ENCODE measurements at regions not wholly inside any gene's neighbourhood (a gene's known extent, or its start where the extent isn't known, plus 50 kb on each side); places are given as distances from the start of the nearest gene placed in this dataset.
"Not testable (repeated sequence)": the region's sequence is repeated elsewhere in the genome, so short reads cannot be mapped to it uniquely, and the experiment has no call there.

GRCh38 chr4:37771771-37772170 is 54.7 kb upstream of the PGM2 start:
- DNase-seq (ENCODE audit: low read depth in 3 of 3, low spot score in 2 of 3), result no peak

GRCh38 chr4:37770016-37770415 is 56.5 kb upstream of the PGM2 start:
- no peak for DNase-seq (ENCODE audit: low read depth in 3 of 3, low spot score in 2 of 3)

- no peak for DNase-seq (ENCODE audit: low read depth in 3 of 3, low spot score in 2 of 3)
Observed at GRCh38 chr4:37769391-37769989, 57.0 kb upstream of the PGM2 start.

- peak in 1 of 3 donors; percentile 21 for DNase-seq (ENCODE audit: low read depth in 3 of 3, low spot score in 2 of 3)
Observed at GRCh38 chr4:37767546-37767945, 58.9 kb upstream of the PGM2 start.

- DNase-seq (ENCODE audit: low read depth in 3 of 3, low spot score in 2 of 3), result no peak
Observed at GRCh38 chr4:37767019-37767418, 59.5 kb upstream of the PGM2 start.

- DNase-seq (ENCODE audit: low read depth in 3 of 3, low spot score in 2 of 3), result no peak
Observed at GRCh38 chr4:37765741-37766140, 60.7 kb upstream of the PGM2 start.

- DNase-seq (ENCODE audit: low read depth in 3 of 3, low spot score in 2 of 3), result no peak
Observed at GRCh38 chr4:37763831-37764230, 62.7 kb upstream of the PGM2 start.

GRCh38 chr4:37762991-37763368 is 63.5 kb upstream of the PGM2 start:
- peak in 2 of 3 donors; percentile 13 to 33 for DNase-seq (ENCODE audit: low read depth in 3 of 3, low spot score in 2 of 3)

GRCh38 chr4:37762294-37762990 is 64.0 kb upstream of the PGM2 start:
- DNase-seq (ENCODE audit: low read depth in 3 of 3, low spot score in 2 of 3), result peak; percentile 19 to 55 (median 33)

- DNase-seq (ENCODE audit: low read depth in 3 of 3, low spot score in 2 of 3), result no peak
Observed at GRCh38 chr4:37760840-37761239, 65.6 kb upstream of the PGM2 start.

- no peak for DNase-seq (ENCODE audit: low read depth in 3 of 3, low spot score in 2 of 3)
Observed at GRCh38 chr4:37759833-37760232, 66.7 kb upstream of the PGM2 start.

GRCh38 chr4:37758226-37758625 is 68.3 kb upstream of the PGM2 start:
- DNase-seq (ENCODE audit: low read depth in 3 of 3, low spot score in 2 of 3), result no peak

- no peak for DNase-seq (ENCODE audit: low read depth in 3 of 3, low spot score in 2 of 3)
Observed at GRCh38 chr4:37757761-37758160, 68.7 kb upstream of the PGM2 start.

- no peak for DNase-seq (ENCODE audit: low read depth in 3 of 3, low spot score in 2 of 3)
Observed at GRCh38 chr4:37757121-37757520, 69.4 kb upstream of the PGM2 start.

GRCh38 chr4:37754410-37755185 is 68.4 kb upstream of the RELL1 start:
- DNase-seq (ENCODE audit: low read depth in 3 of 3, low spot score in 2 of 3), result no peak

GRCh38 chr4:37749398-37749988 is 63.3 kb upstream of the RELL1 start:
- no peak for DNase-seq (ENCODE audit: low read depth in 3 of 3, low spot score in 2 of 3)

- no peak for DNase-seq (ENCODE audit: low read depth in 3 of 3, low spot score in 2 of 3)
Observed at GRCh38 chr4:37748485-37748884, 62.3 kb upstream of the RELL1 start.

- no peak for DNase-seq (ENCODE audit: low read depth in 3 of 3, low spot score in 2 of 3)
Observed at GRCh38 chr4:37747772-37748330, 61.7 kb upstream of the RELL1 start.

- not testable (repeated sequence) for DNase-seq (ENCODE audit: low read depth in 3 of 3, low spot score in 2 of 3)
Observed at GRCh38 chr4:37746852-37747251, 60.7 kb upstream of the RELL1 start.

GRCh38 chr4:37745946-37746345 is 59.8 kb upstream of the RELL1 start:
- DNase-seq (ENCODE audit: low read depth in 3 of 3, low spot score in 2 of 3), result no peak

GRCh38 chr4:37742149-37742548 is 56.0 kb upstream of the RELL1 start:
- DNase-seq (ENCODE audit: low read depth in 3 of 3, low spot score in 2 of 3), result no peak

All from right renal cortex interstitium (tissue), 3 donors.